ENCODE measurements at regions not wholly inside any gene's neighbourhood (a gene's known extent, or its start where the extent isn't known, plus 50 kb on each side); places are given as distances from the start of the nearest gene placed in this dataset.

GRCh38 chr6:4645713-4646360 is 130.4 kb upstream of the CDYL start:
- Histone ChIP-seq H4K20me1 (replicated peaks; ENCODE audit: control insufficient read depth, insufficient read depth, low read length) (no peaks in the 10 kb centered on the region), H3K4me1 (replicated peaks in 1 of 2; ENCODE audit: control insufficient read depth in 2 of 2, insufficient read depth in 2 of 2, low read length in 2 of 2) (peaks cover 6 to 7% of the 10 kb centered on the region in 2 experiments; a peak in 4 of 5 replicates), H3K36me3 (ENCODE audit: control insufficient read depth, insufficient read depth, low read length) (no peaks in the 10 kb centered on the region), H3K4me3 (no peak overlapping the region), H3K27ac (ENCODE audit: extremely low read depth, low read depth, low read length) (no peak overlapping the region), H3K79me2 (ENCODE audit: control insufficient read depth, insufficient read depth, low read length) (no peaks in the 10 kb centered on the region), H3K9me3 (replicated peaks; ENCODE audit: control insufficient read depth, insufficient read depth, low read depth, low read length) (no peaks in the 10 kb centered on the region), H3K9me1 (ENCODE audit: control insufficient read depth, insufficient read depth, low read length) (no peaks in the 10 kb centered on the region), H2AFZ (ENCODE audit: low read depth, low read length) (no peak overlapping the region), H3K27me3 (ENCODE audit: control insufficient read depth in 2 of 2, insufficient read depth in 2 of 2, low read length in 2 of 2) (peaks cover 0 to 3% of the 10 kb centered on the region in 2 experiments; a peak in 2 of 5 replicates), H3K9ac (ENCODE audit: insufficient read depth in 1 of 2, low read depth in 2 of 2, low read length in 2 of 2) (no peak overlapping the region), H3K4me2 (ENCODE audit: insufficient read depth, low read length) (no peak overlapping the region)
- TF ChIP-seq RAD21 (CRISPR knock-in tag; conservative IDR thresholded peaks at IDR 0.05 in 1 of 2, IDR thresholded peaks at IDR 0.05 in 1 of 2) (peak in 1 of 2 experiments; percentile 49; a peak in 1 of 4 replicates), HMGXB4 (CRISPR knock-in tag; IDR thresholded peaks at IDR 0.05) (no peak), CTCFL (IDR thresholded peaks at IDR 0.05; ENCODE audit: borderline replicate concordance, insufficient read depth, low read depth, low read length, poor library complexity, severe bottlenecking) (peak; percentile 17), CTCF (IDR thresholded peaks at IDR 0.05 in 2 of 3, conservative IDR thresholded peaks at IDR 0.05 in 1 of 3; ENCODE audit: insufficient read depth in 2 of 3, low read depth in 1 of 3, low read length in 3 of 3) (peak; percentile 38 to 55 (median 45); a peak in 5 of 6 replicates), ZBTB8A (IDR thresholded peaks at IDR 0.05; ENCODE audit: partially characterized antibody) (no peak)
- no peak for FAIRE-seq
- BruUV-seq (replicated peaks), result no TSS peak
- CTCF ChIA-PET (ENCODE audit: low intra/inter-chr PET ratio), result no interaction called here
- 37% methylated on average over 5 of the region's 5 CpGs for WGBS (ENCODE audit: insufficient coverage, low coverage, missing lambda C conversion rate)
- POLR2A ChIA-PET, result interaction anchor here (0.5 to 3.0 kb wide), 2 partner anchors 9 to 291 kb away, joined by 3 to 19 read pairs; no protein-coding TSS in a partner anchor
- in situ Hi-C loops (cut with MboI) (no loop called here), intact Hi-C loops (cut with micrococcal nuclease) (loop anchor here (5.0 kb wide), 1 partner anchor 201 kb away; no protein-coding TSS in a partner anchor)
- peak in 2 of 4 experiments; percentile 32 to 65 for DNase-seq (ENCODE audit: extremely low read depth in 1 of 4, low spot score in 3 of 4)
- peak; percentile 75 for ATAC-seq

Measured in K562 (cell line).